ENCODE measurements at regions not wholly inside any gene's neighbourhood (a gene's known extent, or its start where the extent isn't known, plus 50 kb on each side); places are given as distances from the start of the nearest gene placed in this dataset.

- WGBS, 2 donors, result 49 to 52% methylated on average over 12 to 13 of the region's 14 CpGs
- H3K4me3 ChIP-seq (ENCODE audit: low read depth, poor library complexity, severe bottlenecking), result no peak overlapping the region
- peak in 1 of 2 donors; percentile 73 for DNase-seq (ENCODE audit: low spot score in 2 of 2)
- TF ChIP-seq POLR2A (IDR thresholded peaks at IDR 0.05) (no peak), CTCF (IDR thresholded peaks at IDR 0.05) (no peak)
- intact Hi-C loops (cut with DNase I; ENCODE audit: low total_unique reads), result no loop called here
Measured at GRCh38 chr3:127445581-127446343, 144.8 kb downstream of the TPRA1 start.

GRCh38 chr3:127444761-127445160, 145.8 kb downstream of the TPRA1 start:
- intact Hi-C loops (cut with DNase I; ENCODE audit: low total_unique reads), result no loop called here
- no peak overlapping the region for H3K4me3 ChIP-seq (ENCODE audit: low read depth, poor library complexity, severe bottlenecking)
- 79 to 92% methylated on average over 2 of the region's 2 CpGs for WGBS, 2 donors
- peak in 1 of 2 donors; percentile 57 for DNase-seq (ENCODE audit: low spot score in 2 of 2)
- TF ChIP-seq POLR2A (IDR thresholded peaks at IDR 0.05) (no peak), CTCF (IDR thresholded peaks at IDR 0.05) (no peak)

- WGBS, 2 donors, result 82 to 89% methylated on average over 15 of the region's 15 CpGs
- TF ChIP-seq POLR2A (IDR thresholded peaks at IDR 0.05), result no peak
- TF ChIP-seq CTCF (IDR thresholded peaks at IDR 0.05), result no peak
- DNase-seq (ENCODE audit: low spot score in 2 of 2), result peak in 1 of 2 donors; percentile 83
- intact Hi-C loops (cut with DNase I; ENCODE audit: low total_unique reads), result no loop called here
- no peak overlapping the region for H3K4me3 ChIP-seq (ENCODE audit: low read depth, poor library complexity, severe bottlenecking)
Measured at GRCh38 chr3:127443581-127444375, 146.8 kb downstream of the TPRA1 start.

GRCh38 chr3:127442506-127442905, 148.0 kb downstream of the TPRA1 start:
- no peak for TF ChIP-seq POLR2A (IDR thresholded peaks at IDR 0.05)
- no peak for TF ChIP-seq CTCF (IDR thresholded peaks at IDR 0.05)
- DNase-seq (ENCODE audit: low spot score in 2 of 2), result peak in 1 of 2 donors; percentile 74
- H3K4me3 ChIP-seq (ENCODE audit: low read depth, poor library complexity, severe bottlenecking), result no peak overlapping the region
- 64 to 83% methylated on average over 5 of the region's 5 CpGs for WGBS, 2 donors
- intact Hi-C loops (cut with DNase I; ENCODE audit: low total_unique reads), result no loop called here

GRCh38 chr3:127441764-127442163, 148.8 kb downstream of the TPRA1 start:
- intact Hi-C loops (cut with DNase I; ENCODE audit: low total_unique reads), result no loop called here
- peak in 1 of 2 donors; percentile 65 for DNase-seq (ENCODE audit: low spot score in 2 of 2)
- 82 to 87% methylated on average over 9 of the region's 9 CpGs for WGBS, 2 donors
- TF ChIP-seq POLR2A (IDR thresholded peaks at IDR 0.05) (no peak), CTCF (IDR thresholded peaks at IDR 0.05) (no peak)
- H3K4me3 ChIP-seq (ENCODE audit: low read depth, poor library complexity, severe bottlenecking), result no peak overlapping the region
